ENCODE measurements at regions not wholly inside any gene's neighbourhood (a gene's known extent, or its start where the extent isn't known, plus 50 kb on each side); places are given as distances from the start of the nearest gene placed in this dataset.

- DNase-seq (ENCODE audit: low read depth, low spot score): no peak
- H3K4me3 ChIP-seq (ENCODE audit: insufficient read length, low read depth): no peak overlapping the region
- no peak overlapping the region for H3K9ac ChIP-seq (ENCODE audit: insufficient read length, low read depth)
- TF ChIP-seq ZNF274 (IDR thresholded peaks at IDR 0.05; ENCODE audit: low read depth, low read length) (no peak), SUZ12 (IDR thresholded peaks at IDR 0.05; ENCODE audit: extremely low read depth, insufficient read depth, insufficient read length) (no peak), YY1 (IDR thresholded peaks at IDR 0.05; ENCODE audit: insufficient read depth, insufficient read length) (no peak)
- no peaks in the 10 kb centered on the region for H3K9me3 ChIP-seq (ENCODE audit: insufficient read depth, low read length)
- H3K27me3 ChIP-seq (ENCODE audit: insufficient read depth, insufficient read length): peaks cover 35% of the 10 kb centered on the region
- H3K36me3 ChIP-seq (ENCODE audit: insufficient read depth, insufficient read length, low read length): no peaks in the 10 kb centered on the region
- H3K4me1 ChIP-seq (ENCODE audit: insufficient read depth, insufficient read length): peaks cover 2% of the 10 kb centered on the region
Measured at GRCh38 chr1:200305806-200306205, 104.0 kb downstream of the ZNF281 start.

GRCh38 chr1:200304171-200304570 lies 105.7 kb downstream of the ZNF281 start:
- H3K9ac ChIP-seq (ENCODE audit: insufficient read length, low read depth): no peak overlapping the region
- H3K9me3 ChIP-seq (ENCODE audit: insufficient read depth, low read length): no peaks in the 10 kb centered on the region
- peaks cover 2% of the 10 kb centered on the region for H3K4me1 ChIP-seq (ENCODE audit: insufficient read depth, insufficient read length)
- TF ChIP-seq YY1 (IDR thresholded peaks at IDR 0.05; ENCODE audit: insufficient read depth, insufficient read length): no peak
- no peak for TF ChIP-seq SUZ12 (IDR thresholded peaks at IDR 0.05; ENCODE audit: extremely low read depth, insufficient read depth, insufficient read length)
- TF ChIP-seq ZNF274 (IDR thresholded peaks at IDR 0.05; ENCODE audit: low read depth, low read length): no peak
- peaks cover 48% of the 10 kb centered on the region for H3K27me3 ChIP-seq (ENCODE audit: insufficient read depth, insufficient read length)
- H3K36me3 ChIP-seq (ENCODE audit: insufficient read depth, insufficient read length, low read length): no peaks in the 10 kb centered on the region
- DNase-seq (ENCODE audit: low read depth, low spot score): no peak
- no peak overlapping the region for H3K4me3 ChIP-seq (ENCODE audit: insufficient read length, low read depth)

GRCh38 chr1:200302921-200303290 lies 106.9 kb downstream of the ZNF281 start:
- TF ChIP-seq ZNF274 (IDR thresholded peaks at IDR 0.05; ENCODE audit: low read depth, low read length): no peak
- no peak for TF ChIP-seq YY1 (IDR thresholded peaks at IDR 0.05; ENCODE audit: insufficient read depth, insufficient read length)
- no peak for TF ChIP-seq SUZ12 (IDR thresholded peaks at IDR 0.05; ENCODE audit: extremely low read depth, insufficient read depth, insufficient read length)
- H3K9me3 ChIP-seq (ENCODE audit: insufficient read depth, low read length): no peaks in the 10 kb centered on the region
- H3K36me3 ChIP-seq (ENCODE audit: insufficient read depth, insufficient read length, low read length): no peaks in the 10 kb centered on the region
- peak overlapping the region; percentile 38 for H3K9ac ChIP-seq (ENCODE audit: insufficient read length, low read depth)
- peaks cover 48% of the 10 kb centered on the region for H3K27me3 ChIP-seq (ENCODE audit: insufficient read depth, insufficient read length)
- H3K4me1 ChIP-seq (ENCODE audit: insufficient read depth, insufficient read length): peaks cover 2% of the 10 kb centered on the region
- peak overlapping the region; percentile 43 for H3K4me3 ChIP-seq (ENCODE audit: insufficient read length, low read depth)
- DNase-seq (ENCODE audit: low read depth, low spot score): no peak

GRCh38 chr1:200302192-200302920 lies 107.5 kb downstream of the ZNF281 start:
- H3K27me3 ChIP-seq (ENCODE audit: insufficient read depth, insufficient read length): peaks cover 48% of the 10 kb centered on the region
- H3K9me3 ChIP-seq (ENCODE audit: insufficient read depth, low read length): no peaks in the 10 kb centered on the region
- H3K36me3 ChIP-seq (ENCODE audit: insufficient read depth, insufficient read length, low read length): no peaks in the 10 kb centered on the region
- TF ChIP-seq YY1 (IDR thresholded peaks at IDR 0.05; ENCODE audit: insufficient read depth, insufficient read length) (no peak), ZNF274 (IDR thresholded peaks at IDR 0.05; ENCODE audit: low read depth, low read length) (no peak), SUZ12 (IDR thresholded peaks at IDR 0.05; ENCODE audit: extremely low read depth, insufficient read depth, insufficient read length) (no peak)
- H3K4me3 ChIP-seq (ENCODE audit: insufficient read length, low read depth): peak overlapping the region; percentile 43
- H3K4me1 ChIP-seq (ENCODE audit: insufficient read depth, insufficient read length): peaks cover 2% of the 10 kb centered on the region
- peak overlapping the region; percentile 38 for H3K9ac ChIP-seq (ENCODE audit: insufficient read length, low read depth)
- DNase-seq (ENCODE audit: low read depth, low spot score): no peak

- no peak overlapping the region for H3K4me3 ChIP-seq (ENCODE audit: insufficient read length, low read depth)
- H3K9me3 ChIP-seq (ENCODE audit: insufficient read depth, low read length): no peaks in the 10 kb centered on the region
- no peaks in the 10 kb centered on the region for H3K36me3 ChIP-seq (ENCODE audit: insufficient read depth, insufficient read length, low read length)
- no peak for TF ChIP-seq ZNF274 (IDR thresholded peaks at IDR 0.05; ENCODE audit: low read depth, low read length)
- no peak for TF ChIP-seq SUZ12 (IDR thresholded peaks at IDR 0.05; ENCODE audit: extremely low read depth, insufficient read depth, insufficient read length)
- TF ChIP-seq YY1 (IDR thresholded peaks at IDR 0.05; ENCODE audit: insufficient read depth, insufficient read length): no peak
- peaks cover 48% of the 10 kb centered on the region for H3K27me3 ChIP-seq (ENCODE audit: insufficient read depth, insufficient read length)
- H3K4me1 ChIP-seq (ENCODE audit: insufficient read depth, insufficient read length): peaks cover 2% of the 10 kb centered on the region
- no peak overlapping the region for H3K9ac ChIP-seq (ENCODE audit: insufficient read length, low read depth)
- no peak for DNase-seq (ENCODE audit: low read depth, low spot score)
Measured at GRCh38 chr1:200301152-200301551, 108.7 kb downstream of the ZNF281 start.

- no peaks in the 10 kb centered on the region for H3K9me3 ChIP-seq (ENCODE audit: insufficient read depth, low read length)
- no peak overlapping the region for H3K4me3 ChIP-seq (ENCODE audit: insufficient read length, low read depth)
- TF ChIP-seq ZNF274 (IDR thresholded peaks at IDR 0.05; ENCODE audit: low read depth, low read length): no peak
- TF ChIP-seq SUZ12 (IDR thresholded peaks at IDR 0.05; ENCODE audit: extremely low read depth, insufficient read depth, insufficient read length): no peak
- TF ChIP-seq YY1 (IDR thresholded peaks at IDR 0.05; ENCODE audit: insufficient read depth, insufficient read length): no peak
- H3K27me3 ChIP-seq (ENCODE audit: insufficient read depth, insufficient read length): peaks cover 48% of the 10 kb centered on the region
- peaks cover 2% of the 10 kb centered on the region for H3K4me1 ChIP-seq (ENCODE audit: insufficient read depth, insufficient read length)
- no peak overlapping the region for H3K9ac ChIP-seq (ENCODE audit: insufficient read length, low read depth)
- DNase-seq (ENCODE audit: low read depth, low spot score): no peak
- H3K36me3 ChIP-seq (ENCODE audit: insufficient read depth, insufficient read length, low read length): no peaks in the 10 kb centered on the region
Measured at GRCh38 chr1:200299571-200299970, 110.3 kb downstream of the ZNF281 start.

GRCh38 chr1:200298242-200298641 lies 111.6 kb downstream of the ZNF281 start:
- Histone ChIP-seq H3K27me3 (ENCODE audit: insufficient read depth, insufficient read length) (peaks cover 39% of the 10 kb centered on the region), H3K36me3 (ENCODE audit: insufficient read depth, insufficient read length, low read length) (no peaks in the 10 kb centered on the region), H3K4me3 (ENCODE audit: insufficient read length, low read depth) (no peak overlapping the region), H3K9ac (ENCODE audit: insufficient read length, low read depth) (no peak overlapping the region), H3K9me3 (ENCODE audit: insufficient read depth, low read length) (no peaks in the 10 kb centered on the region), H3K4me1 (ENCODE audit: insufficient read depth, insufficient read length) (peaks cover 2% of the 10 kb centered on the region)
- DNase-seq (ENCODE audit: low read depth, low spot score): no peak
- TF ChIP-seq ZNF274 (IDR thresholded peaks at IDR 0.05; ENCODE audit: low read depth, low read length) (no peak), YY1 (IDR thresholded peaks at IDR 0.05; ENCODE audit: insufficient read depth, insufficient read length) (no peak), SUZ12 (IDR thresholded peaks at IDR 0.05; ENCODE audit: extremely low read depth, insufficient read depth, insufficient read length) (no peak)
